ENCODE measurements at regions not wholly inside any gene's neighbourhood (a gene's known extent, or its start where the extent isn't known, plus 50 kb on each side); places are given as distances from the start of the nearest gene placed in this dataset.

- H3K27ac Mint-ChIP-seq, result no peak overlapping the region
- POLR2A ChIA-PET, result no interaction called here
- H3K4me1 Mint-ChIP-seq, result no peaks in the 10 kb centered on the region
- no peak overlapping the region for H3K4me3 Mint-ChIP-seq
- H3K27me3 Mint-ChIP-seq, result peaks cover 0 to 16% (median 2%) of the 10 kb centered on the region in 5 donors
- DNase-seq (no peak), ATAC-seq (no peak)
- H3K9me3 Mint-ChIP-seq, result no peaks in the 10 kb centered on the region
- H3K36me3 Mint-ChIP-seq, result no peaks in the 10 kb centered on the region
Observed at GRCh38 chr3:139771331-139771730, 93.6 kb upstream of the NMNAT3 start.

GRCh38 chr3:139770577-139770976, 92.8 kb upstream of the NMNAT3 start:
- POLR2A ChIA-PET, result no interaction called here
- H3K36me3 Mint-ChIP-seq, result no peaks in the 10 kb centered on the region
- no peak for DNase-seq
- H3K27me3 Mint-ChIP-seq, result peaks cover 0 to 16% (median 2%) of the 10 kb centered on the region in 5 donors
- H3K27ac Mint-ChIP-seq, result no peak overlapping the region
- no peak overlapping the region for H3K4me3 Mint-ChIP-seq
- no peaks in the 10 kb centered on the region for H3K4me1 Mint-ChIP-seq
- H3K9me3 Mint-ChIP-seq, result no peaks in the 10 kb centered on the region
- no peak for ATAC-seq

- POLR2A ChIA-PET, result no interaction called here
- Mint-ChIP-seq H3K27ac (no peak overlapping the region), H3K4me1 (peaks cover 0 to 2% (median 0%) of the 10 kb centered on the region in 4 donors), H3K9me3 (no peaks in the 10 kb centered on the region), H3K36me3 (no peaks in the 10 kb centered on the region), H3K4me3 (no peak overlapping the region), H3K27me3 (peaks cover 0 to 16% (median 2%) of the 10 kb centered on the region in 5 donors)
- DNase-seq (no peak), ATAC-seq (no peak)
Observed at GRCh38 chr3:139769796-139770195, 92.0 kb upstream of the NMNAT3 start.

- no peak for DNase-seq
- peaks cover 0 to 6% (median 2%) of the 10 kb centered on the region in 5 donors for H3K27me3 Mint-ChIP-seq
Observed at GRCh38 chr3:139764936-139765335, 87.2 kb upstream of the NMNAT3 start.

GRCh38 chr3:139764069-139764905, 86.5 kb upstream of the NMNAT3 start:
- Mint-ChIP-seq H3K4me1 (peaks cover 5 to 23% (median 14%) of the 10 kb centered on the region in 4 donors), H3K9me3 (no peaks in the 10 kb centered on the region), H3K36me3 (no peaks in the 10 kb centered on the region), H3K4me3 (peak overlapping the region in 4 of 10 donors; percentile 5 to 15 (median 13)), H3K27ac (peak overlapping the region in 1 of 10 donors; percentile 21), H3K27me3 (peaks cover 0 to 3% (median under 1%) of the 10 kb centered on the region in 5 donors)
- POLR2A ChIA-PET, result no interaction called here
- peak; percentile 60 to 62 for ATAC-seq
- DNase-seq, result peak in 3 of 10 donors; percentile 8 to 60 (median 13)

More at GRCh38 chr3:139764936-139765335, 87.2 kb upstream of the NMNAT3 start:
- Mint-ChIP-seq H3K4me3 (no peak overlapping the region), H3K9me3 (no peaks in the 10 kb centered on the region), H3K27ac (no peak overlapping the region), H3K36me3 (no peaks in the 10 kb centered on the region), H3K4me1 (peaks cover 5 to 23% (median 14%) of the 10 kb centered on the region in 4 donors)
- ATAC-seq, result no peak
- POLR2A ChIA-PET, result no interaction called here

GRCh38 chr3:139762302-139762701, 84.5 kb upstream of the NMNAT3 start:
- Mint-ChIP-seq H3K4me3 (peak overlapping the region in 1 of 10 donors; percentile 41), H3K4me1 (peaks cover 5 to 23% (median 14%) of the 10 kb centered on the region in 4 donors), H3K9me3 (no peaks in the 10 kb centered on the region), H3K36me3 (no peaks in the 10 kb centered on the region), H3K27me3 (no peaks in the 10 kb centered on the region), H3K27ac (no peak overlapping the region)
- ATAC-seq (no peak), DNase-seq (no peak)
- POLR2A ChIA-PET, result no interaction called here

- no peak for ATAC-seq
- DNase-seq, result no peak
- H3K9me3 Mint-ChIP-seq, result no peaks in the 10 kb centered on the region
- H3K27ac Mint-ChIP-seq, result no peak overlapping the region
- H3K27me3 Mint-ChIP-seq, result no peaks in the 10 kb centered on the region
- peaks cover 5 to 19% (median 14%) of the 10 kb centered on the region in 4 donors for H3K4me1 Mint-ChIP-seq
- no peaks in the 10 kb centered on the region for H3K36me3 Mint-ChIP-seq
- POLR2A ChIA-PET, result no interaction called here
- H3K4me3 Mint-ChIP-seq, result no peak overlapping the region
Observed at GRCh38 chr3:139759470-139759869, 81.7 kb upstream of the NMNAT3 start.

- peaks cover 5 to 12% (median 8%) of the 10 kb centered on the region in 4 donors for H3K4me1 Mint-ChIP-seq
- POLR2A ChIA-PET, result interaction anchor here (0.6 kb wide), 1 partner anchor 1074 kb away, joined by 3 read pairs; no protein-coding TSS in a partner anchor
- peak overlapping the region in 1 of 10 donors; percentile 61 for H3K27ac Mint-ChIP-seq
- DNase-seq (no peak), ATAC-seq (no peak)
- no peaks in the 10 kb centered on the region for H3K27me3 Mint-ChIP-seq
- H3K9me3 Mint-ChIP-seq, result no peaks in the 10 kb centered on the region
- H3K36me3 Mint-ChIP-seq, result no peaks in the 10 kb centered on the region
- H3K4me3 Mint-ChIP-seq, result no peak overlapping the region
Observed at GRCh38 chr3:139758654-139759291, 81.0 kb upstream of the NMNAT3 start.

GRCh38 chr3:139757448-139758030, 79.8 kb upstream of the NMNAT3 start:
- Mint-ChIP-seq H3K4me3 (no peak overlapping the region), H3K9me3 (no peaks in the 10 kb centered on the region), H3K27me3 (no peaks in the 10 kb centered on the region), H3K36me3 (no peaks in the 10 kb centered on the region), H3K27ac (no peak overlapping the region), H3K4me1 (peaks cover 0 to 2% (median under 1%) of the 10 kb centered on the region in 4 donors)
- no peak for ATAC-seq
- POLR2A ChIA-PET, result no interaction called here
- DNase-seq, result no peak

GRCh38 chr3:139756529-139757103, 78.8 kb upstream of the NMNAT3 start:
- Mint-ChIP-seq H3K27me3 (no peaks in the 10 kb centered on the region), H3K36me3 (no peaks in the 10 kb centered on the region), H3K4me3 (no peak overlapping the region), H3K4me1 (peaks cover 0 to 2% (median 0%) of the 10 kb centered on the region in 4 donors), H3K9me3 (peaks cover 0 to 7% (median 0%) of the 10 kb centered on the region in 9 donors), H3K27ac (no peak overlapping the region)
- DNase-seq (no peak), ATAC-seq (peak in 1 of 2 donors; percentile 22)
- POLR2A ChIA-PET, result no interaction called here

- Mint-ChIP-seq H3K36me3 (peaks cover 0 to 7% (median 3%) of the 10 kb centered on the region in 3 donors), H3K9me3 (peaks cover 3 to 18% (median 5%) of the 10 kb centered on the region in 9 donors), H3K27me3 (peaks cover 0 to 4% (median 0%) of the 10 kb centered on the region in 5 donors), H3K4me3 (no peak overlapping the region), H3K4me1 (no peaks in the 10 kb centered on the region), H3K27ac (no peak overlapping the region)
- DNase-seq, result no peak
- ATAC-seq, result no peak
- POLR2A ChIA-PET, result no interaction called here
Observed at GRCh38 chr3:139755551-139755950, 77.8 kb upstream of the NMNAT3 start.

- H3K4me1 Mint-ChIP-seq, result no peaks in the 10 kb centered on the region
- POLR2A ChIA-PET, result no interaction called here
- peaks cover 0 to 4% (median 0%) of the 10 kb centered on the region in 5 donors for H3K27me3 Mint-ChIP-seq
- no peak overlapping the region for H3K4me3 Mint-ChIP-seq
- no peak for DNase-seq
- peaks cover 5 to 52% (median 20%) of the 10 kb centered on the region in 9 donors for H3K9me3 Mint-ChIP-seq
- peaks cover 0 to 30% (median 3%) of the 10 kb centered on the region in 3 donors for H3K36me3 Mint-ChIP-seq
- no peak overlapping the region for H3K27ac Mint-ChIP-seq
- no peak for ATAC-seq
Observed at GRCh38 chr3:139751789-139752188, 74.0 kb upstream of the NMNAT3 start.

Data from naive thymus-derived CD8-positive, alpha-beta T cell (primary cell).